Ovary (tissue), 3 donors: ENCODE measurements at regions not wholly inside any gene's neighbourhood (a gene's known extent, or its start where the extent isn't known, plus 50 kb on each side); places are given as distances from the start of the nearest gene placed in this dataset.

Source experiments
- EP300 ChIP-seq: sonication (generic); formaldehyde crosslinking; IDR thresholded peaks from one replicate; pipeline ENCODE4 v1.6.1; 2017; ENCODE audit warnings: antibody characterized with exemption
- POLR2A ChIP-seq: fragments of 450-650 bp; IDR thresholded peaks from one replicate; pipeline ENCODE4 v1.6.1; 2017; ENCODE audit warnings: antibody characterized with exemption, mild to moderate bottlenecking, moderate library complexity
- TF ChIP-seq, protein P1 (sequence below), 3 donors: fragments of 450-650 bp in 2 of 3; fragments of 200-600 bp in 1 of 3; IDR thresholded peaks; one replicate each; pipeline versions ENCODE4 v1.5.1 to v1.8.0; 2016 to 2022; ENCODE audit warnings: antibody characterized with exemption in 3 of 3, mild to moderate bottlenecking in 1 of 3
- donor health status: DM: no; HTN: no; CAD: no.

DNA sequence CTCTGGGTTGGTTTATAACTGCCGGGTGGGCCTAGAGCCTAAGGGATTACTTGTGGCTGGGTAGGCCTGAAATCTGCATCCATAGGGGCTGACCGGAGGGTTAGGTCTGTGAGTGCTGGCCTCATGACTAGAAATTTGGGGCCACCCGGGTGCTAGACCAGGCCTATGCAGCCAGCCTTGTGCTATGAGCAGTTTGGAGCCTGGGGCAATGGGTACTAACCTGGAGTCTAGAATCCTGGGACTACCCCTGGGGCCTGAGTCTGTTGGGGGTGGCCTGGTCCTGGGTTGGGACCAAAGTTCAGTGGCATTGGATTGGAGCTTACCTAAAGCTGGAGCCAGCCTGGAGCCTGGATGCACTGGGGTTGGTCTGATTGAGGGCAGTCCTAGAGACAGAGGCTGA lies 995.2 kb downstream of the ANKRD7 start:
- no peak for TF ChIP-seq POLR2A
- TF ChIP-seq, protein P1, sequence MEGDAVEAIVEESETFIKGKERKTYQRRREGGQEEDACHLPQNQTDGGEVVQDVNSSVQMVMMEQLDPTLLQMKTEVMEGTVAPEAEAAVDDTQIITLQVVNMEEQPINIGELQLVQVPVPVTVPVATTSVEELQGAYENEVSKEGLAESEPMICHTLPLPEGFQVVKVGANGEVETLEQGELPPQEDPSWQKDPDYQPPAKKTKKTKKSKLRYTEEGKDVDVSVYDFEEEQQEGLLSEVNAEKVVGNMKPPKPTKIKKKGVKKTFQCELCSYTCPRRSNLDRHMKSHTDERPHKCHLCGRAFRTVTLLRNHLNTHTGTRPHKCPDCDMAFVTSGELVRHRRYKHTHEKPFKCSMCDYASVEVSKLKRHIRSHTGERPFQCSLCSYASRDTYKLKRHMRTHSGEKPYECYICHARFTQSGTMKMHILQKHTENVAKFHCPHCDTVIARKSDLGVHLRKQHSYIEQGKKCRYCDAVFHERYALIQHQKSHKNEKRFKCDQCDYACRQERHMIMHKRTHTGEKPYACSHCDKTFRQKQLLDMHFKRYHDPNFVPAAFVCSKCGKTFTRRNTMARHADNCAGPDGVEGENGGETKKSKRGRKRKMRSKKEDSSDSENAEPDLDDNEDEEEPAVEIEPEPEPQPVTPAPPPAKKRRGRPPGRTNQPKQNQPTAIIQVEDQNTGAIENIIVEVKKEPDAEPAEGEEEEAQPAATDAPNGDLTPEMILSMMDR (IDR thresholded peaks at IDR 0.05): no peak
- TF ChIP-seq EP300: no peak
